GM18508 (cell line): ENCODE measurements at regions not wholly inside any gene's neighbourhood (a gene's known extent, or its start where the extent isn't known, plus 50 kb on each side); places are given as distances from the start of the nearest gene placed in this dataset.

ENCODE experiments used
- ATAC-seq: cut with Tn5 transposase; IDR thresholded peaks from one replicate; pipeline ENCODE4 v1.9.1; 2021; ENCODE audit warnings: moderate number of reproducible peaks; ENCODE audit not compliant: insufficient read depth, unreplicated experiment

- ATAC-seq = no peak
These were observed 207.0 kb downstream of the CYP26B1 start for GRCh38 chr2:71940695-71941094.

- ATAC-seq = no peak
These were observed 207.8 kb downstream of the CYP26B1 start for GRCh38 chr2:71939588-71940535.

DNA sequence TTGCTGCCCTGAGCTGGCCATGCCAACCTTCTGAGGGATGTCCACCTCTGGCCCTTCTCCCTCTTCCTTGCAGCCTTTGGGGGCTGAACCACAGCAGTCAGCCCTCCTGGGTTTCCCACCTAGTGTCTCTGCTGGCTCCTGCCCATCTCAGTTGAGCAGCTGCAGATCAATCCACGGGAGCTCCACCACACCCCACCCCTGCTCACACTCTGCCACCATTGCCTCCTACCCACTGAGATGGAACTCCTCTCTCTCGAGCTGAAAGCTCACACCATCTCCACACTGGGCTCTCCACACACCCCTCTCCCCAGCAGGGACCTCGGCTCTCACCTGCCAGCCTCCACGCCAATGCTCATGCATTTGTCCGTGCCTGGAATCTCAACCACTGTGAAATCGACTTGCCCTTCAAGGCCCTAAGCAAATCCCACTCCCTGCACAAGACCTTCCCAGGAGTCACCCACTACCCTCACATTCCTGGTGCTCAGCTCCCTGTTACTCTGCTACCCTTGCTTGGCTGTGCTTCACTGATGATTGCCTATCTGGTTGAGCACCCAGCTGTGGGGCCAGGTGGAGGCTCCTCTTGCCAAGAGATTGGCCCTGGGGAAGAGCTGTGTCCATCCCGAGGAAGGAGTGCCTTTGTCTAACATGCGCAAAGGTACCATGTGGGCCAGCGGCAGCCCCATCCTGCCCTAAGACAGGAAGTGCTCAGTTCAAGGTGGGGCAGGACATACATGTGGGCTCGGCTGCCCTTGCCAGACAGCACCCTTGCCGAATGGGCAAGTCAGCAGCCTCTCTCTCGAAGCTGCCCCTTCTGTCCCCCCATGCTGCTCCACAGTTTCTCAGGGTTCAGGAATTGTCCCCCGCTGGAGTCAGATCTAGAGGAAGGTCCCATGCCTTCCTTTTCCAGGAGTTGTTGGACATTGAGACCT is 208.7 kb downstream of the CYP26B1 start:
- ATAC-seq = no peak

- no peak for ATAC-seq
These were observed 209.6 kb downstream of the CYP26B1 start for GRCh38 chr2:71938108-71938507.

GRCh38 chr2:71937396-71937795 is 210.3 kb downstream of the CYP26B1 start:
- ATAC-seq = no peak

- ATAC-seq = no peak
These were observed 211.3 kb downstream of the CYP26B1 start for GRCh38 chr2:71936076-71937030.

DNA sequence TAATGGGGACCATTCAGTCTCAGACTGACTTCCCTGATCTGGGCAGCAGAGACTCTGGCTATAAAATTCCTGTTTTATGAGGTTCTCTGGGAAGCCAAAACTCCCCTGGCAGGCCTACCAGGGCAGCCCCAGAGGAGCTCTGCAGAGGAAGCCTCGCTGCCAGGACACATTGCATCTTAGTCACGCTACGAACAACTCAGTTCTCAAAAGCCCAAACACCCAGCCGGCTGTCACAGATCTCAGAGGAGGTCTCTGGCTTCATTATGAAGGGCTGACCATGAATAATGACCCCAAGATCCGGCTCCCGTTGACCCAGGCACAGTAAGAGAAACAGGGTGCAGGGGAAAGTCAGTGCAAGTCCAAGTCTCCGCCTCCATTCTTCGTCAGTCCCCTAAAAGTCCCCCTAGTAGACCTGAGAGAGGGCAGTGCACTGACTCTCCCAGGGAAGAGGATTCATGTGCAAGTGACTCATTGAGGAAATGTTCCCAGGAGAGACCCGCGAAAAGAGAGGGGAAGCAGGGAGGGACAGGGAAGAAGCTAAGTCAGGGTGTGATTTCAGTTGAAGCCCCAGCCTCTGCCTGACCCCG is 212.3 kb downstream of the CYP26B1 start:
- no peak for ATAC-seq

DNA sequence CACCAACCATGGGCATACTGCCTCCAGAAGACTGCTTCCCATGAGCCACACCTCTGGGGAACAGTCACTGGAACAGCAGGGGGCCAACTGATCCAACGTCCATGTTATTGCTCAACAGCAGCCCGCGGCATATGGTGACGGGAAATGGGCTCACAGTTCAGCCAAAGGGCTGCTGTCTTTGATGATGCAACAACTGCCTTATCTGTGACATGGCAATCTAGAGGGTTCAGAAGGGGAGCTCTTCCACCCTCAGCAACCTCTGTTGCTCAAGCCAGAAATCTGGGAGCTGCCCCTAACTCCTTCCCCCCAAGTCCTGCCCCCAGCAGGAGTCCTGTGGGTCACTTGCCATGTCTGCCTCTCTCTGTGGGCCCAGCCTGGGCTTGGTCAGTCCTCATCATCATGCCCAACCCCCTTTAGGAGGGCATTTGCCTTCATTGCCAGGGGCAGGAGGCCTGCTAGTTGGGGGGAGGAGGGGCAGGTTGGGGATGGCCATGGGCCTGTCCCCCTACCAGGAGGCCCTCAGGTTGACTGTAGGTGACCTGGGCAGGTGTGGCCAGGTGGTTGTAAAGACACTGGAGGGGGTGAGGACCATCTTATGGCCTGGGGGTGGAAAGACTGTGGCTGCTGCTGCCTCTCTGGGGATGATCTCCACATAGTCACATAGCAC is 212.9 kb downstream of the CYP26B1 start:
- ATAC-seq = no peak

GRCh38 chr2:71934320-71934593 is 213.4 kb downstream of the CYP26B1 start:
- no peak for ATAC-seq

DNA sequence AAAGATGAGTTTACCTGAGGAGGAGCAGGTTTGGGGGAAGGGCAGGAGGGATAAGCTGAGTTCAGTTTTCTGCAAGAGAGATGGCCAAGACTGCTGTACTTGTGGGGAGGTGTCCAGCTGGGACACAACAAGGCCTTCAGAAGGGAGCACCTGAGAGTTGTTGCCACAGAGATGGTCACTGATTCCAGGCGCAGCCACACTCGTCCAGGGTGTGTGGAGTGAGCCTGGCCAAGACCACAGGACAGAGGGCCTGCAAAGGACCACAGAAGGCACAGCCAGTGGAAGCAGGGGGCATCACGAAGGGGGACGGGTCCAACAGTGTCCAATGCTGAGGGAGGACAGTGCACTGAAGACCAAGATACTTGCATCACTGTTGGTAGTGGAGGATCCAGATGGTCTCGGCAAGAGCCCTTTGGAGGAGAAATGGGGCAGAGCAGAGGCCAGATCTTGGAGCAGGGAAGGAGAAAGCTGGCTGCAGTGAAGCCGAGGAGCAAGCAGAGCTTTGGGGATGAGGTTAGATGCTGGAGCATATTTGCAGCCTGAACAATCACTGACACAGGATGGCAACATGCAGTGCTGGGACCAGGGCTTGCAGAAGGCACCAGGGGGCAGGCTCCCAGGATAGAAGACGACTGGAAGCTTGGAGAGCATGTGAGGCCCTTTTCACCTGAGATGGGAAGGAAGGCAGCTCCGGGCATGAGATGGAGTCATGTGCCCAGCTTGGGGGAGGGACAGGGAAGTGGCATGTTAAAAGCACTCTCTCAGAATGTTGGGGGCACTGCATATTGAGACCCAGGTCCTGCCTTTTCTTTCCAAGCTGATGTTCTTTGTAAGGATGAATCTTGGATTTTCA is 214.0 kb downstream of the CYP26B1 start:
- no peak for ATAC-seq

GRCh38 chr2:71932780-71933466 is 214.7 kb downstream of the CYP26B1 start:
- ATAC-seq = no peak

DNA sequence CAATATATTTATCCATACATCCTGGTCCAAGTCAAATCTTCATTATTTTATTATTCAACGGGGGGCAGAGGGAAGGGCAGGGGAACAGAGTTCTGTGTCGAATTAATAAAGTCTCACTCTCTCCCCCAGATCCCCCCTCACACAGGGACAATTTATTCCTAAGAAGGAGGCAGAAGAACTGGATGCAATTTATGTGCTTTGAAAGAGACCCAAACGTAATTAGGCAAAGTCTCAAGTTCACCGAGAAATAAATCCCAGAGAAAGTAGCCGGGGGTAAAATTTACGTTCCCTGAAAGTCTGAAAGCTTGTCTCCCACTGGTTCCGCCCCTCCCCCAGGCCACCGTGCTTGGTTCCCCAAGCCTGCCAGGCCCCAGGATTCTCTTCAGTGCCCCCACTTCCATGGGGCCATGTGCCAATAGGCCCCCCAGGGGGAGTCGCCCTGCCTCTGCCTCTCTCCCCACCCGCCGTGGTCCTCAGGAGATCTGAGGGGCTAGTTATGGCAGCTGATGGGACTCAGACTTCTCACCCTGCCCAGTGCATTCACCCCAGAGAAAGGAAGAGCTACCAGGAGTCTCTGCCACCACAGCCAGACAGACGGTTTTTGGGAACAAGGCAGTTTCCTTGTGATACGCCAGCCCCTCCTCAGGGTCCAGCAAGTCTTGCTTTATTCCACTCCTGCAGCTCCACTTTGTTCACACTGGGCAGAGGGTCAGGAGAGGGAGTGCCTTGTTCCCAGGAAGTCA is 215.5 kb downstream of the CYP26B1 start:
- ATAC-seq = no peak

GRCh38 chr2:71930049-71930681 is 217.5 kb downstream of the CYP26B1 start:
- no peak for ATAC-seq

DNA sequence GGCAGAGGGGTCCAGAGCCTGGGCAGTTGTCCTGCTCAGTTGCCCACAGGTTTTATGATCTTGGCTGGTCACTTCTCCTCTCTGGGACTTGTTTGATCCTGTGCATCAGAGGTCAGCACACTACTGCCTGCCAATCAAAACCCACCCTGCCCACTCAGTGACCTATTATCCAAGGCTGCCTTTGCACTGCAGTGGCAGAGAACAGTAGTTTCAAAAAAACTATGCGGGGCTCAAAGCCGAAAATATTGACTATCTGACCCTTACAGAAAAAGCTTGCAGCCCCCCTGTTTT is 218.2 kb downstream of the CYP26B1 start:
- no peak for ATAC-seq

GRCh38 chr2:71928734-71929481 is 218.8 kb downstream of the CYP26B1 start:
- ATAC-seq = no peak
